Stimulated activated CD4-positive, alpha-beta T cell treated with anti-CD3 and anti-CD28 coated beads, Interleukin-4, amount 100 ng/mL, for 48 hours (primary cell): ENCODE measurements at regions not wholly inside any gene's neighbourhood (a gene's known extent, or its start where the extent isn't known, plus 50 kb on each side); places are given as distances from the start of the nearest gene placed in this dataset.

Experiments
- DNase-seq, 2 donors: peaks; one replicate each; pipeline ENCODE4 v3.0.0-alpha.2; 2020; ENCODE audit warnings: low read depth in 2 of 2

DNA sequence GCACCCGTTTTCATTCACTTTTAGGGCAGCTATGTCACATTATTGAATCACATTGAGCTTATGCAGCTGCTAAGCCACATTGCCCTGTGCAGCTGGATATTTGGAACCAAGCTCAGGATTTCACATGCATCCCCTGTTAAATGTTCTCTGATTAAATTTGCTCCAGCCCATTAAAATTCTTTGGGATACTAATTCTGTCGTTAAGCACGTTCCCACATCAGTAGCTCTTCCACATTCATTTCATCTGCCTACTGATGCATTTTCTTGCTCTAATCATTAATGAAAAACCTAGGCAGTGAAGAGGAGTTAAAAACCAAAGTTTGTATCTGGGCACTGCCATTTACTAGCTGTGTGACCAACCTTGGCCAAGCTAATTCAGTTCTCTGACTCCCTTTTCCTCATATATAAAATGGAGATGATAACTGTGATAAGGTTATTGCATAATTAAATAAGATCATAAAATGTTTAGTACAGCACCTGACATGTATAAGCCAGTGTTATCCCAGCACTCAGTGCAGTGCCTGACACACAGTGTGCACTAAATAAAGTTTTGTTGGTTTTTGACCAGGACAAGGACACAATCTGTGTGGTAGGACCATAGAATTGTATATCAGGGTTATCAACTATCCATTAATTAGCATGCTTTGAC, 222.2 kb upstream of the ATP11B start:
- DNase-seq, result no peak

DNA sequence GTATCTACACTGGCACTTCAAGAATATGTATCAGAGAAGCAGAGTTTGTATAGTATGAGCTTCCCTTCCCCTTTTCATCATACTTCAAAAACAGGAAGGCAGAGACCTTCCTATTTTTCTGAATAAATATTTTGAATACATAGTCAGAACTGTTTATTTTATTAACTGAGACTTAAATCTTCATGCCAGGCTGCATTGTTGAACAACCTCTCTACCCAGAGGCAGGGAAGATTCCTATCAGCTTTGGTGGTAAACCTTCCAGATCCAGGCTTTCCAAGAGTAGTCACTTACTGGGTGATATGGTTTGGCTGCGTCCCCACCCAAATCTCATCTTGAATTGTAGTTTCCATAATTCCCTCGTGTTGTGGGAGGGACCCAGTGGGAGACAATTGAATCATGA, 217.4 kb upstream of the ATP11B start:
- no peak for DNase-seq

DNA sequence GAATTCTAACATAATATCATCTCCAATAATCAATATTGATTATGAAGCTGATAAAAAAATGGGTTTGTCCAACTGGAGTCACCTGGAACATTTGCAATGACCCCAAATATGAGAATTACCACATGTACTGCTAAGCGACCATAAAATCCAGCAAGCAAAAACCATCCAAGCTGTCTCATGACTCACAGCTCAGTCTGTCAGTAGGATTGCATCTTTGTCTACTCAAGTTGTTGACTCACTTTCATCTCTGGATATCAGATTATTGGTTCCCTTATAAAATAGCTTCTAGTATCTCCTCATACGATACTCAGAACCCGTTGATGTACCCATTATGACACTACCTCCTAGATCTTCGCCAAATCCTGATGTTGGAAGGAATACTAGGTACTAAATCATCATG, 209.8 kb upstream of the ATP11B start:
- DNase-seq, result no peak

DNA sequence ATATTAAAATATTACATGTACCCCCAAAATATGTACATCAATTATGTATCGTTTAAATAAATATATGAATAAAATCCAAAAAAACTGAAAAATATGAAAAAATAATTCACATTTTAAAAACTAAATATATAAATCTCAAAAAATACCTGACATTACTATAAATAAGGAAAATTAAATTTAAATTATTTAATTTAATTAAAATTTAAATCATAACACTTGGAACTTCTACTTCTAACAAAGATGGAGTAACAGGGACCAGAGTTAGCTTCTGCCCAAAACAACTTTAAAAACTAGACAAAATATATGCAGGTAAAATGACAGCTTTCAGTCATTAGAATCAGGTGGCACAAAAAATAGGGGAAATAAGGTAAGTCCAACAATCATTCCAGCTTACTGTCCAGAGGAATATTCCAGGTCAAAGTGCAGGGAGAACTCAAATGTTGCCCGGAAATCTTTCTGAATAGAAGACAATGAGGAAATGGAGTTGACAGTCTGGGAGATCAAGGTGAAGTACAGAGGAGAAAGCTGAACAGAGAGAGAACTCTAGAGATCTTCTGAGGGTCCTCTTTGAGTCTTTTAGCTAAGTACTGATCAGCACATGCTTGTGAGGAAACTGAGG, 207.7 kb upstream of the ATP11B start:
- DNase-seq, result no peak

DNA sequence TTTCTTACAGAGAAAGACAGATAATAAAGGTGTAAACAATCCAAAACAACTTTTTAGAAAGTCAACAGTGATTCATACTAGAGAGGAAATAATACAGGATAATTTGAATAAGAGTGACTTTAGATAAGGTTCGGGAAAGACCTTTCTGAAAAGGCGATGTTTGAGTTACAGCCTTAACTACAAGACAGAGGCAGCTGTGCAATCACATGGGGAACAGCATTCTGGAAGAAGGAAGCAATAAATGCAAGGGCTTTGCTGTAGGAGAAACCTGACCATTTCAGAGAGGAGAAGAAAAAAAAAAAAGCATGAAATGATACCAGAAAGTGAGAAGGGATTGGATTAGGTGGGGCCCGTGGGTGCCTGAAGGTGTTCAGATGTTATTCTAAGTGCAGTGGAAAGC, 200.6 kb upstream of the ATP11B start:
- no peak for DNase-seq

DNA sequence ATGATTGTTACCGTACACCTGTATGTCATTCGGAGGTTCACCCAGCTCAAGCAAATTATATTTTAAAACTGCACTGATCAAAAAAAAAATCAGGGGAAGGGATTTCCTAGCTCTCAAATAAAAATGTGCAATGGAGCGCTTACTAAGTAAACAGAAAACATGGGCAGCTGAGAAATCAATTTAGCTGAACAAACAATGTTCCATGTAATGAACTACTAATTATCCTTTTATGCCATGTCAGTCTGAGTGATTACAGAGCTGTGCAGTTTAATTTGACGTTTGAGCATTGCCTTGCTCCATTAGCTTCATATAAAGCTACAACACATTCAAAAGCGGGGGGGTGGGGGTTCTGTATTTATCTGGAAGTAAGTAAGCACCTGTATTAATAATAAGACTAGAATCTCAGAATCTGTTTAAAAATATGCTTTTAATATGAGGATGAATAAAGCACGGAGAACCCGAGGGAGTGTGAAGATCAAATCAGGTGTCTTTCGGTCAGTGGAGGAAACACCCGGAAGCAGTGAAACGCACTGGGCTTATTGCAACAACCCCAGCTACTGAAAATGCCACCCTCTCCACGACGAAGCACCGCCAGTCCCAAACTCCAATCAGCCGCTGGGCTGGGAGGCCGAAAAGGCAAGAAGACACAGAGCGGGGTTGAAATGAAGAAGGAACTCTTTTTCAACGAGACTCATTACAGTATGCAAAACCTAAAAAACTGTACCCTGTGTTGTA, 196.5 kb upstream of the ATP11B start:
- DNase-seq, result no peak

DNA sequence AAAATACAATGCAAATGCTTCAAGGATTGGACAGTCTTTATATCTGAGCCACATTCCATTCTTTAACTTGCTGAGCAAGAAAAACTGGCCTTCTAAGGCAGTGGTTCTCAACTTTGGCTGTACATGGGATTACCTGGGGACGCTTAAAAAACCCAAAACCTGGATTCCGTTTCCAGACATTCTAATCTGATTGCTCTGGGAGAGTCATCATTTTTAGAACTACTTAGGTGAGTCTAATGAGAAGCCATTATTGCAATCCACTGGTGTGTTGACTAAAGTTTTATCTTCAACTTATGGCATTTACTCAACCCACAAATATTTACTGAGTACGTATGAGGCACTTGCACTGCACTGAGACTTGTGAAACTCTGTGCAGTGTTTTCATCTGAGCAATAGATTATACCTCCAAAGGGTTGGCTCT, 195.7 kb upstream of the ATP11B start:
- no peak for DNase-seq

DNA sequence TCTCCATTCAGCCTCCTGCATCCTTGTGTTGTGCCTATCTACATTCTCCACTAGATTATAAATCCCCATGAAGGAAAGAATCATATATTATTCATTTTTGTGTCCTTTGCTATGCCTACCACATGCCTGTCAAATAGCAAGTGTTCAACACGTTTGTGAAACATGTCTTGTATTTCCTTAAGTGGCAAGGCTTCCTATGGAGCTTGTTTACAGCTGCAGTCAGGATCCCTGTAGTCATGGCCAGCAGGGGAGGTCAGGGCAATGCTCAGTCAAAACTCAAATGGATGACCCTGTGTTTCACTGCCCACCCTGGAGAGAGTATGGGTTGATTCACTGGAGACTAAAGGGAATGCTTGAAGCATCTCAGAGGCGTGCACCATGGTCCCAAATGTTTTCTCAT, 191.7 kb upstream of the ATP11B start:
- DNase-seq, result no peak

DNA sequence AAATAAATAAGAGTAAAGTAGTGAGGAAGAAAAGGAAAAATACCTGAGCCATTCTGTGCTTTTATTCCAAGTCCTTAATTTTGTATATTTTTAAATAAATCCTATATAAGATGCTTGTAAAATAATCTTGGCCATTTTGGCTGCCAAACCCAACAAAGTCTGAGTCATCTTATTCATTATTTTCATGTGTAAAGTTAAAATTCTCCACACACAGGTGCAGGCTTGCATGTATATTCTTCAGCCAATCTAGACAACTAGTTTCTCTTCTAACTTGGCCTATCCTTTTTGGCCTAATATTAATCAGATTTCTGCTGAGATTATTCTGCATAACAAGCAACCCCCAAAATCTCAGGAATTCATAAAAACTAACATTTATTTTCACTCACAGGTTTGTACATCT, 189.8 kb upstream of the ATP11B start:
- DNase-seq, result no peak

DNA sequence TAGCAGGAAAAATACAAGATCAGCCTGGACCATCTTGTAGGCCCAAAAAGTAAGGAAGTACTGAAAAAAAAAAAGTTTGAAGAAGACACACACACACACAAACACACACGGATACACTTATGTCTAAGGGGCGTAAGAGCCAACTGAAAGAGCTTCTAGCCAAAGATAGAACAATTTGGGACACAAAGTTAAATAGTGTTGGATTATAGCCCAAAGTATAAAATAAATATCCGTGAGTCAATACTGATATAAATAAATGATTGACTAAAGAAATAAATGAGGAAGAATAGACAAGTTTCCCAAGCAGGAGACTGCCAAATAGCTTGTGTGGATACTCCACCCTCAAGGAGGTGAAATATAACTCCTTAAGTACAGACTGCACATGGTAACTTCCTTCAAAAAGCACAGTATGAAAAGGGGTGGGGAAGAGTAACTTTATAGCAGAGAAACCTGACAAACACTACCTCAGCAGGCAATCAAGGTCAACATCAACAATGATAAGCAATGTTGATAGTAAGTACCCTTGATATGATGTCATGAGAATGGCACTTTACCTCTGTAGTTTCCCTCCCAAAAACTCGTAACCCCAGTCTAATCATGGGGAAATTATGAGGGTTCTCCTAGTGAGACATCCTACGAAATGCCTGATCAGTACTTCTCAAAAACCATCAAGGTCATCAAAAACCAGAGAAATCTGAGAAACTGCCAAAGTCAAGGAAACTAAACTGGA, 187.3 kb upstream of the ATP11B start:
- no peak for DNase-seq

DNA sequence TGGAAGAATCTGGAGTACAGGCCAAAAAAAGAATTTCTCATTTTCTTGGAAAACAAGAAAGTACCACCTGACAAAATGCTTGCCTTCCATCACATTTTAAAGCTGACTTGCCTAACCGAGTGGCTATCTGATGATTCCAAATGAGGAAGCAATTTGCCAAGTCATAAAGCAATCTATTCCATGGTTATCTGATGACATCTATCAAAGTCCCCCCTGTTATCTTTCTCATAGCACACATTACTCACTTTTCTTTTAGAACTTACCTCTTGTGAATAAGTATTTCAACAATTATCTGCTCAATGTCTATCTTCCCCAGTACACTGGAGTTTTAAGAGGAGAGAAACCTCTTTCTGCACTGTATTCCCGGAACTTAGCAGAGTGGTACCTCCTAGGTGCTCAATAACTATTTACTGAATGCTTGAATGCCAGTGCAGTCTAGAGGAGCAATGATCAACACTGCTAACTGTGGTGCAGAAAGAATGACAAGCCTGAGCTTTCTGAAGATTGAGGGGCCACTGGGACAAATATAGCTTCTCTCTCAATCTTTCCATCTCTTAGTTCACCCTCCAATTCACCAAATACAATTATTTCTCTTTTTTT, 186.3 kb upstream of the ATP11B start:
- no peak for DNase-seq

DNA sequence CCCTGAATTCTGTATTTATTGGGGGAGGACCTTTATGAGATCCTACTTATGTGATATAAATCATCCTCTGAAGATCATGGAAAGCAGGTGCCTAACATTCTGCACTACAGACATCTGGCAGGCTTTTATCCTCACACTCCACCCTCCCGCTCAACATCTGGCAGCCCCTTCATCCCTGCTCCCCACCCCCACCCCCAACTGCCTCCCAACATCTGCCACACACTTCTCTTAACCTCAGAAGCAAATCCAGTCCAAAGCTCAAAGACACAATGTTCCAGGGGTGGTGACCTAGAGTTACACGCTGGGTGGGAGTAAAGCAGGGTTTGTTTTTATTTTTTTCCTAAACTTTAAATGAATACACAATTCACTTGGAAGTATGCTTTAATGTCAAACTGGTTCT, 184.5 kb upstream of the ATP11B start:
- DNase-seq, result no peak

DNA sequence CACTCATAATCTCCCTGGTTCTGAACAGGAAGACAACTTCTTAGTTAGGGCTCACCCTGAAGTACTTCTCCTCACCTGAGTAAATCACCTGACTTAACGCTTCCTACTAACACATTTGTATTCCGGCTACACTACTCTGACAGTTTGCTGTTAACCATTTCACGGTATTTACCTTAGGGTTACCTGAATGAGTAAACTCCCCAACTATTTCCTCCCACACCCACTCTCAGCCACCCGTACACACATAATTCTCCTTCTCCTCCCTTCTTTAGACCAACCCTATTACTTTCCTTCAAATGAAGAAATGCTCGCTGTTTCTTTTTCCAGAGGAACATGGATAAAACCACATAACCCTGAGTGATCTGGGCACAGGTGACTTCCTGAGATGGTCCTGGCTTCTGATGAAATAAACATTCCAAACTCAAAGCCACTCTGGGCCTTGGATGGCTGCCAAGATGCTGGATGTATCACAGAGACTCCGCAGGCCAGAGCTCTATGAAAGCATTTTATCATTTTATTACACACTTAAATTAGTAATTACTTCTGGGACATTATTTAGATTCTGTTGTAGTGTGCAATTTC, 183.6 kb upstream of the ATP11B start:
- no peak for DNase-seq

DNA sequence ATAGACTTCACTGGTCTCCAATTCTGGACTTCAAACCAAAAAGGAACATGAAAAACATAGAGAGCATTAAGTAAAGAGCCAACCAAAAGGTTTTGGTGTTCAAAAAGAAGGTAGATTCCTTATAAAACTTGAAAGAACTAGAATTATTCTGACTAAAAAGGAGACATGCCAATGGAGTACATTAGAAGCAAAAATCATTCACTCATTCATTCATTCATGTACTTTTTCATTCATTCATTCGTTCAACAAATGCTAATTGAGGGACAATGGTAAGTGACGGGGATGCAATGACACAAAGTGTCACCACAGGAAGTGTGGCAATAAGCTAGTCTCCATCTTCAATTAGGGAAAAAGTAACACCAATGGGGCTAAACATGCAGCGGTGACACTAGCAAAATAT, 181.0 kb upstream of the ATP11B start:
- DNase-seq, result no peak

DNA sequence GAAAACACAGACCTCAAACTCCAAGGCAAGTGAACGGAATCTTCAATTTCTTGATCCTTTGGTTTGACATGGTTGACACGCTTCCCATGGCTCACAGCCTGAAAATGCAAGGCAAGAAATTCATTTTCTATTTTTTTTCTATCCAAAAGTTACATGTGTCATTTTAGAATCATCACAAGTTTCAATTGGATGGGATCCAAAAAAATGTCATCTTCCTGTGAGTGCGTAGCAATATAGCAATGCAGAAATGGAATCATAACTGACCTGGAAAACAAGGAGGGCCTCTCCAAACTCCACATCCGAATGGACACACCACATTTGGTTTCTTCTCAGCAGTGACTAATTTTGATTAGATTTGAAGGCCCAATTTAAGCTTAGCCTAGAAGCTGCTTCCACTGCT, 175.8 kb upstream of the ATP11B start:
- no peak for DNase-seq

DNA sequence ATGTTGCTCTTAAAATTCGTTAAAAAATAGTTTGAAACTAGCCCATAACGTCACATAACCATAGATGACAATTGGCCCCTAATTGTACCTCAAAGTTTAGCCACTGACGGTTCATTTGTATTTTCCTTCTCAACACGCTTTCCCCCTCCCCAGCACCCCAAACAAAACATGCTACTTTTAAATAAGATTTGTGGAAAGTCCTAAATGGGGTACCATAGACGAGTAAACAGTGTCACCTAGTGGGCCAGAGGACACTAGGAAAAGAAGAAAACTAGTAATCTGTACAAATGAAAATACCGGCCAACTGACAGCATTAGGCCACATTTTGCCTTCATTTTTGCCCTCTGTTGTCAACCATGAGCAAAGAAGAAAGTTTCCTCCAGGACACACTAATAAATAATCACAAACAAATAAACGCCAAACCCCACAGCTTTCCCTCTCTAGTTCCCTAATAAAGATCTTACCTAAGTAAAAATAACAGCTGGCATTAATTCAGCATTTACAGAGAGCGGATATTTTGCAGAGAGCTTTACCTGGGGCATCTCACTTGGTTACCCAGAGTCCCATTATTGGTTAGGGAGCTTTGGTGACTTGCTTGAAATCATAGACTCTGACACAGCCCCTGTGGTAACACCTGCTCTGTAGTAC, 175.1 kb upstream of the ATP11B start:
- DNase-seq, result no peak

DNA sequence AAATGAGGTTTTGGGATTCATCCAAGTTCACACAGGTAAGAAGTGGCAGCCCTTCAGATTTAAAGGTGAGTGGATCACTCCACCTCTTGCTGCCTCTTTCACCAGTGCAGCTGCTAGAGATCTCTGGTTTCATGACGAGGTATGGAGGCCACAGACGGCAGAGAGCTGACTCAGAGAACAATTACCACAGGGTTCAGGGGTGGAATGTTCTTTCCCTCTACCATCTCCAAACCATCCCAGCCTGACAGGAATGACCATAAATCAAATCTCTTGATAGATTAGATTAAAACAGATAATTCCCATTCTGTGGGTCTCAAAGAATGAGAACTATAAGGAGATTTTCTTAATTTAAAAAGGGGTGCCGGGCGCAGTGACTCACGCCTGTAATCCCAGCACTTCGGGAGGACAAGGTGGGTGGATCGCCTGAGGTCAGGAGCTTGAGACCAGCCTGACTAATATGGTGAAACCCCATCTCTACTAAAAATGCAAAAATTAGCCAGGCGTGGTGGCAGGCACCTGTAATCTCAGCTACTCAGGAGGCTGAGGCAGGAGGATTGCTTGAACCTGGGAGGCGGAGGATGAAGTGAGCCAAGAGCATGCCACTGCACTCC, 174.2 kb upstream of the ATP11B start:
- no peak for DNase-seq

DNA sequence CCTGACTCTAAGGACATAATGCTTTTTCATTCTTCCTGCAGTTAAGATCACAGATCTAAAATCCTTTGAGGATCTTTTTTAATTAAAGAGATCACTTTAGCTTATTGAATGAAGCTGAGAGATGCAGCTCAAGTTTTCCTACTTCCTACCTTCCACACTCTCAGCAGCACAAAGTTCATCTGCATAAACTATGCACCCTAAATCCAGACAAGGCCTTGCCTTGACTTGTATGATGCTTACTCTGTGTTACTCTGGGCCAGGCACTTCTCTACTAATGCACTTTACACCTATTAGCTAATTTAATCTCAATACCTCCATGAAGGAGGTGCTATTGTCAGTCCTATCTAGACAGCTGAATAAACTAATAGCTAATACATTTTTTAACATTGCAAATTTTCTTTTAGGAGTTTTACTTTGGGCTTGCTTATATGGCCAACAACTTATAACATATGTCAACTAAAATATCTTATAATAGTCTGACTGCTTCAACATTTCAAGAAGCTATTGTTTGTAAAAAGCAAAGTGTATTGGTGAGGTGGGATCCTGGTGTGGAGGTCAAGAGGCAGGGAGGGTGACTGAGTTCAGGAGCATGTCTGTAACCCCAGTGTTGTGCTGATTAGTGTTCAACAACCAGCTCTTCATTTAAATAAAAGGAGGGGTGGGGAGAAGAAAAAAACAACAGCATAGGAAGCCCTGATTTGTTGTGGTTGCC, 172.4 kb upstream of the ATP11B start:
- DNase-seq, result no peak

DNA sequence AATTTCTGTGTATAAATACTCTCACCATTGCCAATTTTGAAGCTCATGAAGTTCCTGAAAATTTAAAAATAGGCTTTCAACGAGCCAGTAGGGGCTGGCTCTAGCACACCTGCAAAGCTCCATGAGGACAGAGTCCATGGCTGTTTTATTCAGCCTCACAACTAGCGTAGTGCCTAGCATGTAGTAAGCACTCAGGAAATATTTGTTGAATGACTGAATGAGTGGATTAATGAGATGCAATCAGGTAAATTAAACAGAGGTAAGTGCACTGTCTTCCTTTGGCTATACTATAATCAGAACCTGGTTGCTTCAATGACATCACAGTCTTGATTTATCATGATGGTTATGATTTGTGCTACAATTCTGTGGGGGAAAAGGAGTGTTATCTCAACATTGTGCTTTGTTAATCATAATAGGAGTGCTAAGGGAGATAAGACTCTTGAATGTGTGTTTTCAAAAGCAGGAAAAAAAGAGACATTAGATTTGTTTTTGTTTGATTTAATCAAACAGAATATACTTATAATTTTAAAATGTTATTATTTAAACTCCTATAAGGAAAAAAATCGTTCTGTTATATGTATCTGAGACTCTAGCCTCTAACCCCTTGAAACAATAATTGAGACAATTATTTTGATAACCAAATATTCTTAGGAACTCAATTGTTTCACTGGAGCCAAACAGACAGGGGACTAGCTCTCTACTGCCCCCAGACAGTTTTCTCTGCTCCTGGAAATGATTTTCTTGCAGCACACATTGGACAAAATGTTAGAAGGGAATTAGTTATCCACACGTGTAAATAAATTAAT, 171.7 kb upstream of the ATP11B start:
- DNase-seq, result no peak

DNA sequence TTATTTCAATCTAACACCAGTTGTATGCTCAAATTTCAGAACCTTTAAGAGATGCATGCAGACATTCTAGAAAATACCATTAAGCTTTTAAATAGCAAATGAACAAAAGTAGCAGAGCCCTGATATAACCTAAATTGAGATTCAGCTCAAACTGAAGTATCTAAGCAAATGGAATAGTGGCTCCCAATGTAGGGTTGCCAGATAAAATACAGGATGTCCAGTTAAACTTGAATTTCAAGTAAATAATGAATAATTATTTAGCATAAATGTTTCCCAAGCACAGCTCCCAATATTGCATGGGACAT, 171.1 kb upstream of the ATP11B start:
- no peak for DNase-seq
